ENCODE measurements at regions not wholly inside any gene's neighbourhood (a gene's known extent, or its start where the extent isn't known, plus 50 kb on each side); places are given as distances from the start of the nearest gene placed in this dataset.

DNA sequence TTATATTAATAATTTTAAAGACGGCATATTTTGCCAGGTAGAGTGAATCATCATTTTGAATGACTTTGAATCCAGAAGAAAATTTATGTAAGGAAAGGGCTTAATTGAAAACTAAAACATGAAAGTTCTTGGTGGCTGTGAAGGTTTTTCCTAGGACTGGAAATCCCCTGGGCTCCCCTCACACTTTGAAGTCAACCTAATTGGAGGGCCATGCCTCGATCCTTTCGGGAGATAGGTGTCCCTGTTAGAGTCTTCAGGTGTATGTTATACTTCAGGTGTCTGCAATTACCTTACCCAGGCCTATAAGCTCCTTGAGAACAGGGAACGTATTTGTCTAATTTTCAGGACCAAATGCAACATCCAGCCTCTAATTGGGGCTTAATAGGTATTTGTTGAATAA is 73.0 kb downstream of the ARL4C start:
- TF ChIP-seq CTCF (IDR thresholded peaks at IDR 0.05), result no peak
- TF ChIP-seq POLR2AphosphoS5 (IDR thresholded peaks at IDR 0.05), result no peak

Data from prostate gland (tissue), 2 donors.